Smooth muscle cell (in vitro differentiated cells): ENCODE measurements at regions not wholly inside any gene's neighbourhood (a gene's known extent, or its start where the extent isn't known, plus 50 kb on each side); places are given as distances from the start of the nearest gene placed in this dataset.

Source experiments
- DNase-seq: peaks from one replicate; lab custom pipeline; 2025; ENCODE audit not compliant: unreplicated experiment; lab: John Stamatoyannopoulos, UW
- H2AFZ ChIP-seq: fragments of 200-600 bp; sonication (generic); 2 replicates; pipeline ENCODE4 v1.6.0; 2016; ENCODE audit warnings: antibody characterized with exemption, low read depth, mild to moderate bottlenecking
- H3F3A ChIP-seq: fragments of 200-600 bp; sonication (generic); 2 replicates; pipeline ENCODE4 v1.6.0; 2017; ENCODE audit warnings: antibody characterized with exemption, low read depth
- H3K27ac ChIP-seq: fragments of 200-600 bp; sonication (generic); 2 replicates; pipeline ENCODE4 v1.5.1; 2016; ENCODE audit warnings: low read depth, mild to moderate bottlenecking
- H3K27me3 ChIP-seq: fragments of 200-600 bp; sonication (generic); 2 replicates; pipeline ENCODE4 v1.6.1; 2016; ENCODE audit warnings: low read depth, mild to moderate bottlenecking
- H3K36me3 ChIP-seq: fragments of 200-600 bp; sonication (generic); 2 replicates; pipeline ENCODE4 v1.5.1; 2016; ENCODE audit warnings: low read depth
- H3K4me1 ChIP-seq: fragments of 200-600 bp; sonication (generic); 2 replicates; pipeline ENCODE4 v1.5.1; 2016; ENCODE audit warnings: low read depth
- H3K4me2 ChIP-seq: fragments of 200-600 bp; sonication (generic); 2 replicates; pipeline ENCODE4 v1.6.0; 2016; ENCODE audit warnings: mild to moderate bottlenecking
- H3K4me3 ChIP-seq: fragments of 200-600 bp; sonication (generic); 2 replicates; pipeline ENCODE4 v1.5.1; 2016; ENCODE audit warnings: mild to moderate bottlenecking
- H3K79me2 ChIP-seq: fragments of 200-600 bp; sonication (generic); 2 replicates; pipeline ENCODE4 v1.6.0; 2016; ENCODE audit warnings: low read depth, mild to moderate bottlenecking
- H3K9ac ChIP-seq: fragments of 200-600 bp; sonication (generic); 2 replicates; pipeline ENCODE4 v1.6.0; 2016; ENCODE audit warnings: low read depth
- H3K9me3 ChIP-seq: fragments of 200-600 bp; sonication (generic); replicated peaks from 2 replicates; pipeline ENCODE4 v1.5.1; 2016; ENCODE audit warnings: low read depth
- H4K20me1 ChIP-seq: fragments of 200-600 bp; sonication (generic); 2 replicates; pipeline ENCODE4 v1.6.0; 2016; ENCODE audit warnings: low read depth
- WGBS: methylation state at CpG from one replicate; pipeline ENCODE4 v1.1.7; 2016; ENCODE audit warnings: low lambda C conversion rate; 5-methylcytosine and 5-hydroxymethylcytosine counted together
- TF ChIP-seq, protein P1 (sequence below): fragments of 200-600 bp; sonication (generic); IDR thresholded peaks from 2 replicates; pipeline ENCODE4 v1.5.1; 2017; ENCODE audit warnings: borderline replicate concordance, mild to moderate bottlenecking, antibody characterized with exemption; ENCODE audit not compliant: insufficient read depth, poor library complexity, severe bottlenecking

DNA sequence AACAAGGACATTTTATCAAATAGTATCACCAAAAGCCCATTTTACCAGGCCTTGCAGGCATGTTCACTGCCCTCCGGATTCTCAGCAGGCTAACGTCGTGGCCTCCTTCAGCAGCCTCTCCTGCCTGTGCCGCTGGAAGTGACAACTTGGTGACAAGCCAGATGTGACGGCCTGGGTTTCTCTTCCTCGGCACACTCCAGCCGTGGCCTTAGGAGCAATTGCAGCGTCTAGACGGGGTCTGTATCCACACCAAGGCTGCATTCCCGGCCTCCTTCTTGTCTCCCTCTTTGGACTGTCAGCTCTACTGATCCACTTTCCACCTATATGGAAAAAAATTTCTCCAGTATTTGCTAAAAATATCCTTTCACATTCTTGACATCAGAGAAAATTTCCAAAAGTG is 145.3 kb upstream of the MGMT start:
- no peak for DNase-seq
- H3K36me3 ChIP-seq = no peaks in the 10 kb centered on the region
- H3K9ac ChIP-seq = no peak overlapping the region
- H3F3A ChIP-seq = no peaks in the 10 kb centered on the region
- H3K79me2 ChIP-seq = no peaks in the 10 kb centered on the region
- H3K4me2 ChIP-seq = no peak overlapping the region
- H3K27ac ChIP-seq = no peak overlapping the region
- no peak overlapping the region for H3K4me3 ChIP-seq
- no peaks in the 10 kb centered on the region for H3K9me3 ChIP-seq
- TF ChIP-seq, protein P1, sequence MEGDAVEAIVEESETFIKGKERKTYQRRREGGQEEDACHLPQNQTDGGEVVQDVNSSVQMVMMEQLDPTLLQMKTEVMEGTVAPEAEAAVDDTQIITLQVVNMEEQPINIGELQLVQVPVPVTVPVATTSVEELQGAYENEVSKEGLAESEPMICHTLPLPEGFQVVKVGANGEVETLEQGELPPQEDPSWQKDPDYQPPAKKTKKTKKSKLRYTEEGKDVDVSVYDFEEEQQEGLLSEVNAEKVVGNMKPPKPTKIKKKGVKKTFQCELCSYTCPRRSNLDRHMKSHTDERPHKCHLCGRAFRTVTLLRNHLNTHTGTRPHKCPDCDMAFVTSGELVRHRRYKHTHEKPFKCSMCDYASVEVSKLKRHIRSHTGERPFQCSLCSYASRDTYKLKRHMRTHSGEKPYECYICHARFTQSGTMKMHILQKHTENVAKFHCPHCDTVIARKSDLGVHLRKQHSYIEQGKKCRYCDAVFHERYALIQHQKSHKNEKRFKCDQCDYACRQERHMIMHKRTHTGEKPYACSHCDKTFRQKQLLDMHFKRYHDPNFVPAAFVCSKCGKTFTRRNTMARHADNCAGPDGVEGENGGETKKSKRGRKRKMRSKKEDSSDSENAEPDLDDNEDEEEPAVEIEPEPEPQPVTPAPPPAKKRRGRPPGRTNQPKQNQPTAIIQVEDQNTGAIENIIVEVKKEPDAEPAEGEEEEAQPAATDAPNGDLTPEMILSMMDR = no peak
- H4K20me1 ChIP-seq = no peaks in the 10 kb centered on the region
- 71% methylated on average over 10 of the region's 10 CpGs for WGBS
- no peaks in the 10 kb centered on the region for H3K4me1 ChIP-seq
- no peak overlapping the region for H2AFZ ChIP-seq
- no peaks in the 10 kb centered on the region for H3K27me3 ChIP-seq

DNA sequence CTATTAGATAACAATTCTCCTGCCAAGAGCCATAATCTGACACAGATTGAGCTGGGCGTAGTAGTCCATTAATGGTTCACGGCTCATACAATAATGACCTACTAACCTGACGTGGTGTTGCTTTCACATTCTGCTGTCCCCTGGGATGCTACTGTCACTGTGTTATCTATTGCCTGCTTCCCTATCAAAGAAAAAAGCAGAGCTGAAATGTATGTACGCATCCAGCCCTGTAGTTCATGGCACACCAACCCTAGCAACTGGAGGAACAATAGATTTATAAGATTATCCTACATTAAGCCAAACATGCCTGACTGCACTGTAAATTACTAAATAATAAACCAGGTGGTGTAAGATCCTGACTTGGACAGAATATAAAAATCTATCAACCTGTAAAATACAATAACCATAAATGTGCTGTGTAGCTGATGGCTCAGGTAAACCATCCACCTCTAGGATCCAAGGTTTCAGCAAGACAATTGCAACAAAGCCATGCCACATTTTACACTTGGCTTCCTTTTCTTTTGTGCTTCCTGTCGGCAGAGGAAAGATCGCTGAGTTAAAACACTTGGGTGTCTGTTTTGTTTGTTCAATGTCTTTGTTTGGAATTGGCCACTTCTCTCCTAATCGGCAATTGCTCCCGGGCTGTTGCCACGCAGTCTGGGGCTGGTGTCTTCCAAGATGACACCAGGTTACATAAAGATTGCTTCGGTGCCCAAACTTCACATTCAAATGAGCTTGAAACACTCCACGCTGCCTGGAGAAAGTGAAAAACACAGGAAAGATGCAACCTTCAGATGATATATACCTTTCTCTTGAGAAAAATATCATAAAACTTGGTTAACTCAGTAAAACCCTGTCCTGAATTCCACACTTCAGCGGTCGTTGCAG is 143.9 kb upstream of the MGMT start:
- no peak for DNase-seq
- Histone ChIP-seq H3K27ac (no peak overlapping the region), H3K9me3 (no peaks in the 10 kb centered on the region), H3K27me3 (no peaks in the 10 kb centered on the region), H4K20me1 (no peaks in the 10 kb centered on the region), H3K36me3 (no peaks in the 10 kb centered on the region), H3F3A (no peaks in the 10 kb centered on the region), H3K4me3 (no peak overlapping the region), H3K79me2 (no peaks in the 10 kb centered on the region), H2AFZ (no peak overlapping the region), H3K9ac (no peak overlapping the region), H3K4me2 (no peak overlapping the region), H3K4me1 (no peaks in the 10 kb centered on the region)
- TF ChIP-seq, protein P1 = no peak
- 71% methylated on average over 13 of the region's 13 CpGs for WGBS

DNA sequence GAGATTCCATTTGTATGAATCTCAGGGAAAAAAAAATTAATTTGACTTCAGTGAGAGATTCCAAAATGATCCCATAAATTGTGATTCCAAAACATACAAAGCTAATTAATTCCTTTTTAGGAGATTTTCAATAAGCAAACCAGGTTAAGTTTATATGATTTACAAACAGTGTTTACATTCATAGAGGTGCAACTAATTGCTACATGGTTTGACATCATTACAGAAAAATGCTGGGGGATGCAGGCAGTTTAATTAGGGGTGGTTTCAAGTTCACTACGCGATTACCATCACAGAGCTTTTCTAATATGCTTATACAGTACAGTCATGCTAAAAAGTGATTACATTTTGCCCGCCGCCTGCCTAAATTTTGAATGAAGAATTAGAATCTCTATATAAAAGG is 143.2 kb upstream of the MGMT start:
- Histone ChIP-seq H3K27me3 (no peaks in the 10 kb centered on the region), H3K4me3 (no peak overlapping the region), H3K4me1 (no peaks in the 10 kb centered on the region), H3K9me3 (no peaks in the 10 kb centered on the region), H3K4me2 (no peak overlapping the region), H3F3A (no peaks in the 10 kb centered on the region), H3K9ac (no peak overlapping the region), H4K20me1 (no peaks in the 10 kb centered on the region), H3K27ac (no peak overlapping the region), H2AFZ (no peak overlapping the region), H3K36me3 (no peaks in the 10 kb centered on the region), H3K79me2 (no peaks in the 10 kb centered on the region)
- 69% methylated on average over 4 of the region's 4 CpGs for WGBS
- DNase-seq = no peak
- TF ChIP-seq, protein P1 = no peak

DNA sequence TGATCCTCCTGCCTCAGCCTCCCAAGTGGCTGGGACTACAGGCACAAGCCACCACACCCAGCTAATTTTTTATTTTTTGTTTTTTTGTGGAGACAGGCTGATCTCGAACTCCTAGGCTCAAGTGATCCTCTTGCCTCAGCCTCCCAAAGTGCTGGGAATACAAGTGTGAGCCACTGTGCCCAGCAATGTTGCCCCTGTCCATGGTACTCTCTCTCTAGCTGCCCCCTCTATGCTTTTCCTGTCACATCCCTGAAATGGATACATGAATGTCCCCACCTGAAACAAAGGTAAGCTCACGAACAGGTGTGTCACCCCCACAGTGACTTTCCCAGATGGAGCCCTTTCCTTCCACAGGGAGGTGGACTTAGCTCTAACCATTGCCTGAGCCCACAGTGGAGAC is 141.1 kb upstream of the MGMT start:
- Histone ChIP-seq H3K4me3 (no peak overlapping the region), H2AFZ (no peak overlapping the region), H3K27ac (no peak overlapping the region), H4K20me1 (no peaks in the 10 kb centered on the region), H3K9me3 (no peaks in the 10 kb centered on the region), H3K79me2 (no peaks in the 10 kb centered on the region), H3K9ac (no peak overlapping the region), H3F3A (no peaks in the 10 kb centered on the region), H3K27me3 (no peaks in the 10 kb centered on the region), H3K4me2 (no peak overlapping the region), H3K36me3 (no peaks in the 10 kb centered on the region), H3K4me1 (no peaks in the 10 kb centered on the region)
- WGBS = 97% methylated on average over 2 of the region's 2 CpGs
- no peak for DNase-seq
- TF ChIP-seq, protein P1 = no peak
